C4-2B (cell line): ENCODE measurements at regions not wholly inside any gene's neighbourhood (a gene's known extent, or its start where the extent isn't known, plus 50 kb on each side); places are given as distances from the start of the nearest gene placed in this dataset.

Source experiments
- CTCF ChIP-seq: fragments of 450-650 bp; conservative IDR thresholded peaks from 2 replicates; pipeline ENCODE4 v1.5.1; 2017; ENCODE audit warnings: mild to moderate bottlenecking
- ZFX ChIP-seq: fragments of 450-650 bp; IDR thresholded peaks from 2 replicates; pipeline ENCODE4 v1.6.1; 2017

DNA sequence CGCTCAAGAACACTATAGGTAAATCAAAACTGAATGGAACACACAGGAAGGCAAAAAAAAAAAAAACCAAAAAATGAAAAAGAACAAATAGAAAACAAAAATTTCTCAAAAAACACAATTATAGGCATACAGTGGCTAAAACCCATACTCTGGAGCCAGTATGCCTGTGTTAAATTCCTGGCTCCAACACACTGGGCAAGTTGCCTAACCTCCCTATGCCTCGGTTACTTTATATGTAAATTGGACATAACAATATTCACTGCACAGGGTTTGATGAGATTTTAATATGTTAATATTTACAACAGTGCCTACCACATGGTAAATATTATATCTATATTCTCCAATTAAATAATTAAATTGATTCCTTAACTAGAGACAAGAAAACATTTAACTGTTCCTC is 217.1 kb downstream of the HTR7 start:
- no peak for TF ChIP-seq ZFX
- TF ChIP-seq CTCF = no peak
